OCI-LY7 (cell line): ENCODE measurements at regions not wholly inside any gene's neighbourhood (a gene's known extent, or its start where the extent isn't known, plus 50 kb on each side); places are given as distances from the start of the nearest gene placed in this dataset.

Experiments used
- CTCF ChIP-seq: fragments of 200-600 bp; sonication (generic); conservative IDR thresholded peaks from 2 replicates; pipeline ENCODE4 v1.5.1; 2014; ENCODE audit warnings: mild to moderate bottlenecking, antibody characterized with exemption, low read length, moderate library complexity, mixed read lengths
- EZH2phosphoT487 ChIP-seq: fragments of 200-600 bp; sonication (generic); IDR thresholded peaks from 2 replicates; pipeline ENCODE4 v1.6.1; 2018; ENCODE audit warnings: low read depth, borderline replicate concordance, mild to moderate bottlenecking, mixed run types, antibody characterized with exemption, low read length, moderate library complexity, mixed read lengths

GRCh38 chr14:28297559-28297958 is 469.0 kb upstream of the FOXG1 start:
- TF ChIP-seq EZH2phosphoT487 (no peak), CTCF (no peak)
